HEK293 (cell line): ENCODE measurements at regions not wholly inside any gene's neighbourhood (a gene's known extent, or its start where the extent isn't known, plus 50 kb on each side); places are given as distances from the start of the nearest gene placed in this dataset.

ENCODE experiments used
- CTCF ChIA-PET: fragments of 350-600 bp; formaldehyde crosslinking; extraction: SDS; loops from one replicate; lab custom pipeline; 2021; ENCODE audit warnings: antibody characterized with exemption; lab: Yijun Ruan, JAX
- POLR2A ChIA-PET: fragments of 300-600 bp; formaldehyde crosslinking; extraction: SDS; loops from one replicate; lab custom pipeline; 2020; ENCODE audit warnings: antibody characterized with exemption, inconsistent platforms; lab: Yijun Ruan, JAX
- H3K27ac ChIP-seq: fragments of 200-500 bp; sonication (Bioruptor generic); 2 replicates; pipeline ENCODE4 v1.5.1; 2014; ENCODE audit warnings: low read depth, low read length, control low read depth, inconsistent platforms; ENCODE audit errors: extremely low read depth
- H3K36me3 ChIP-seq, 2 experiments: fragments of 200-500 bp in 1 of 2; sonication (Bioruptor generic) in 1 of 2; 1 replicate in 1 of 2; 2 replicates in 1 of 2; pipeline ENCODE4 v1.5.1; 2014 to 2017; ENCODE audit warnings: inconsistent platforms in 2 of 2, low read length in 2 of 2; ENCODE audit not compliant: control insufficient read depth in 2 of 2, insufficient read depth in 1 of 2
- H3K4me1 ChIP-seq: fragments of 200-500 bp; sonication (Bioruptor generic); 2 replicates; pipeline ENCODE4 v1.5.1; 2014; ENCODE audit warnings: mild to moderate bottlenecking, low read length, inconsistent platforms; ENCODE audit not compliant: control insufficient read depth, insufficient read depth
- H3K4me3 ChIP-seq: 2 replicates; pipeline ENCODE4 v1.5.1; 2011; ENCODE audit warnings: low read depth, mild to moderate bottlenecking, control low read depth, low read length, moderate library complexity
- H3K9me3 ChIP-seq: fragments of 200-500 bp; sonication (Bioruptor generic); 2 replicates; pipeline ENCODE4 v1.5.1; 2014; ENCODE audit warnings: low read depth, low read length, inconsistent platforms; ENCODE audit not compliant: control insufficient read depth, insufficient read depth
- BCL11A ChIP-seq: fragments of 450-650 bp; formaldehyde crosslinking; IDR thresholded peaks from 2 replicates; pipeline ENCODE4 v1.5.1; 2016; ENCODE audit warnings: low read depth, missing biosample characterization, missing genetic modification characterization
- BCL11B ChIP-seq: fragments of 450-650 bp; formaldehyde crosslinking; IDR thresholded peaks from 2 replicates; pipeline ENCODE4 v1.5.1; 2016; ENCODE audit warnings: low read depth, missing biosample characterization, missing genetic modification characterization
- KLF16 ChIP-seq: fragments of 450-650 bp; formaldehyde crosslinking; IDR thresholded peaks from 2 replicates; pipeline ENCODE4 v1.5.1; 2017; ENCODE audit warnings: missing biosample characterization, missing genetic modification characterization
- SALL2 ChIP-seq: fragments of 450-650 bp; formaldehyde crosslinking; IDR thresholded peaks from 2 replicates; pipeline ENCODE4 v1.5.0; 2017; ENCODE audit warnings: missing biosample characterization, mild to moderate bottlenecking, missing genetic modification characterization, borderline replicate concordance
- ZBTB1 ChIP-seq: fragments of 450-650 bp; formaldehyde crosslinking; IDR thresholded peaks from 2 replicates; pipeline ENCODE4 v1.5.1; 2016; ENCODE audit warnings: missing biosample characterization, missing genetic modification characterization
- ZBTB20 ChIP-seq: fragments of 450-650 bp; formaldehyde crosslinking; IDR thresholded peaks from 2 replicates; pipeline ENCODE4 v1.5.1; 2016; ENCODE audit warnings: missing biosample characterization, missing genetic modification characterization
- ZBTB21 ChIP-seq: fragments of 450-650 bp; formaldehyde crosslinking; IDR thresholded peaks from 2 replicates; pipeline ENCODE4 v1.5.1; 2017; ENCODE audit warnings: missing biosample characterization, missing genetic modification characterization
- ZFP41 ChIP-seq: fragments of 450-650 bp; formaldehyde crosslinking; IDR thresholded peaks from 2 replicates; pipeline ENCODE4 v1.5.1; 2016; ENCODE audit warnings: missing biosample characterization, missing genetic modification characterization, borderline replicate concordance
- ZNF138 ChIP-seq: fragments of 450-650 bp; formaldehyde crosslinking; IDR thresholded peaks from 2 replicates; pipeline ENCODE4 v1.5.1; 2016; ENCODE audit warnings: missing biosample characterization, missing genetic modification characterization, borderline replicate concordance
- ZNF175 ChIP-seq: fragments of 450-650 bp; formaldehyde crosslinking; IDR thresholded peaks from 2 replicates; pipeline ENCODE4 v1.5.1; 2016; ENCODE audit warnings: missing biosample characterization, missing genetic modification characterization
- ZNF2 ChIP-seq: fragments of 450-650 bp; formaldehyde crosslinking; IDR thresholded peaks from 2 replicates; pipeline ENCODE4 v1.5.1; 2016; ENCODE audit warnings: missing biosample characterization, missing genetic modification characterization
- ZNF266 ChIP-seq: fragments of 450-650 bp; formaldehyde crosslinking; IDR thresholded peaks from 2 replicates; pipeline ENCODE4 v1.5.1; 2016; ENCODE audit warnings: missing biosample characterization, missing genetic modification characterization, low read depth
- ZNF324 ChIP-seq: fragments of 450-650 bp; formaldehyde crosslinking; IDR thresholded peaks from 2 replicates; pipeline ENCODE4 v1.5.1; 2016; ENCODE audit warnings: missing biosample characterization, missing genetic modification characterization
- ZNF433 ChIP-seq: fragments of 450-650 bp; formaldehyde crosslinking; IDR thresholded peaks from 2 replicates; pipeline ENCODE4 v1.5.1; 2016; ENCODE audit warnings: missing biosample characterization, missing genetic modification characterization, low read depth
- ZNF510 ChIP-seq: fragments of 450-650 bp; formaldehyde crosslinking; IDR thresholded peaks from 2 replicates; pipeline ENCODE4 v1.5.1; 2018; ENCODE audit warnings: mild to moderate bottlenecking, missing genetic modification characterization, missing biosample characterization; ENCODE audit not compliant: insufficient replicate concordance
- ZNF530 ChIP-seq: fragments of 450-650 bp; formaldehyde crosslinking; IDR thresholded peaks from 2 replicates; pipeline ENCODE4 v1.5.1; 2016; ENCODE audit warnings: low read depth, missing biosample characterization, missing genetic modification characterization
- ZNF548 ChIP-seq: fragments of 450-650 bp; formaldehyde crosslinking; IDR thresholded peaks from 2 replicates; pipeline ENCODE4 v1.5.1; 2016; ENCODE audit warnings: missing biosample characterization, missing genetic modification characterization
- ZNF596 ChIP-seq: fragments of 450-650 bp; IDR thresholded peaks from 2 replicates; pipeline ENCODE4 v1.5.0; 2018; ENCODE audit warnings: missing biosample characterization, mild to moderate bottlenecking, missing genetic modification characterization, moderate library complexity
- ZNF701 ChIP-seq: fragments of 450-650 bp; formaldehyde crosslinking; IDR thresholded peaks from 2 replicates; pipeline ENCODE4 v1.5.1; 2016; ENCODE audit warnings: missing biosample characterization, missing genetic modification characterization
- ZNF768 ChIP-seq: fragments of 450-650 bp; formaldehyde crosslinking; IDR thresholded peaks from 2 replicates; pipeline ENCODE4 v1.5.1; 2018; ENCODE audit warnings: missing biosample characterization, mild to moderate bottlenecking, missing genetic modification characterization
- ZNF776 ChIP-seq: fragments of 450-650 bp; formaldehyde crosslinking; IDR thresholded peaks from 2 replicates; pipeline ENCODE4 v1.5.0; 2017; ENCODE audit warnings: missing biosample characterization, missing genetic modification characterization, borderline replicate concordance
- ZNF777 ChIP-seq: fragments of 450-650 bp; formaldehyde crosslinking; IDR thresholded peaks from 2 replicates; pipeline ENCODE4 v1.5.1; 2017; ENCODE audit warnings: missing biosample characterization, missing genetic modification characterization, borderline replicate concordance
- ZNF792 ChIP-seq: fragments of 450-650 bp; formaldehyde crosslinking; IDR thresholded peaks from 2 replicates; pipeline ENCODE4 v1.5.1; 2016; ENCODE audit warnings: missing biosample characterization, missing genetic modification characterization
- TF ChIP-seq, protein P1 (sequence below): fragments of 450-650 bp; formaldehyde crosslinking; optimal IDR thresholded peaks from 2 replicates; pipeline ENCODE3; 2016; ENCODE audit warnings: missing biosample characterization, mild to moderate bottlenecking, missing genetic modification characterization
- TF ChIP-seq, protein P2 (sequence below): IDR thresholded peaks from 2 replicates; pipeline ENCODE4 v1.6.1; 2011; ENCODE audit warnings: mild to moderate bottlenecking, low read depth, low read length, borderline replicate concordance
- TF ChIP-seq, protein P3 (sequence below): fragments of 450-650 bp; formaldehyde crosslinking; IDR thresholded peaks from 2 replicates; pipeline ENCODE4 v1.5.1; 2016; ENCODE audit warnings: missing biosample characterization, missing genetic modification characterization
- TF ChIP-seq, protein P4 (sequence below): fragments of 450-650 bp; formaldehyde crosslinking; IDR thresholded peaks from 2 replicates; pipeline ENCODE4 v1.5.1; 2016; ENCODE audit warnings: missing biosample characterization, missing genetic modification characterization
- TF ChIP-seq, protein P5 (sequence below): fragments of 450-650 bp; formaldehyde crosslinking; IDR thresholded peaks from 2 replicates; pipeline ENCODE4 v1.5.1; 2016; ENCODE audit warnings: missing biosample characterization, missing genetic modification characterization, borderline replicate concordance

DNA sequence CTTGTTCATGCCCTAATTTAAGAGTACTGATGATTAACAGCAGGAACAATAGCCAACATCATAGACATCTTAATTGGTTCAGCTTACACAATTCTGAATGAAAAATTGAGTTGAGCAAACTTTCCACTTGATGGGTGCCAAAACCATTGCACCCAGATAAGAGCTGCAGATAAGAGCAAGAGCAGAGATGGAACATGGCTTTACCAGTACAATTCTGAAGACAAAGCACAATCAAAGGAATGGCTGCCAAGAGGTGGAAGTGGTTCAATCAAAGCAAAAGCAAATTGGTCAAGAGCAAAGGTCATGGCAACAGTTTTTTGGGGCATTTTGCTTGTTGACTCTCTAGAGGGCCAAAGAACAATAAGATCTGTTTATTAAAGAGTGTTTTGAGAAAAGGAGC is 65.6 kb upstream of the ATP5MC3 start (continued):
- TF ChIP-seq, protein P1, sequence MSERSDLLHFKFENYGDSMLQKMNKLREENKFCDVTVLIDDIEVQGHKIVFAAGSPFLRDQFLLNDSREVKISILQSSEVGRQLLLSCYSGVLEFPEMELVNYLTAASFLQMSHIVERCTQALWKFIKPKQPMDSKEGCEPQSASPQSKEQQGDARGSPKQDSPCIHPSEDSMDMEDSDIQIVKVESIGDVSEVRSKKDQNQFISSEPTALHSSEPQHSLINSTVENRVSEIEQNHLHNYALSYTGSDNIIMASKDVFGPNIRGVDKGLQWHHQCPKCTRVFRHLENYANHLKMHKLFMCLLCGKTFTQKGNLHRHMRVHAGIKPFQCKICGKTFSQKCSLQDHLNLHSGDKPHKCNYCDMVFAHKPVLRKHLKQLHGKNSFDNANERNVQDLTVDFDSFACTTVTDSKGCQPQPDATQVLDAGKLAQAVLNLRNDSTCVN (tag by site-specific recombination), result no peak
- no peak for TF ChIP-seq ZNF433 (tag by site-specific recombination)
- no peak for TF ChIP-seq ZNF777 (tag by site-specific recombination)
- TF ChIP-seq SALL2 (tag by site-specific recombination), result no peak
- no peak for TF ChIP-seq ZNF2 (tag by site-specific recombination)
- TF ChIP-seq ZFP41 (tag by site-specific recombination), result no peak
- no peak for TF ChIP-seq ZNF266 (tag by site-specific recombination)
- TF ChIP-seq ZNF792, result no peak

DNA sequence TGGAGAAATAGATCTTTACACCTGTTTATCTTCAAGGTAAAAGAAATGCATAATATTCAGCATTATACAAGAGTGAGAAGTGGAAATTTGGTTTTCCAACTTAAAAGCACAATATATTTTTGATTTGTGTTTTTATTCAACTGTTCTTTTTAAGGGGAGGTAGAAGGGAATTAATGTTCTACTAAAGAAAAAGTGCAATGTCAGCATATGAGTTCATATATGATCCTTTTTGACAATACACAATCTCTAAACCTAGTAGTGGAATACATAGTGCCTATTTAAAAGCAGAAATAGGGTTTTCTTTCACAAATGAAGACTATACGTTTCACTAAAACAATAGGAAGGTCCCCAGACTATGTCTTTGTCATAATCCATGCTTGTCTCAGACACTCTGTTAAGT is 63.2 kb upstream of the ATP5MC3 start:
- CTCF ChIA-PET, result interaction anchor here (1.7 kb wide), 1 partner anchor 41 kb away, joined by 4 read pairs; no protein-coding TSS in a partner anchor
- H3K36me3 ChIP-seq, result no peaks in the 10 kb centered on the region
- no peak overlapping the region for H3K4me3 ChIP-seq
- TF ChIP-seq ZBTB1 (tag by site-specific recombination) (no peak), ZNF138 (tag by site-specific recombination) (no peak), ZBTB20 (tag by site-specific recombination) (no peak), ZNF701 (tag by site-specific recombination) (no peak), BCL11B (tag by site-specific recombination) (no peak), ZNF175 (tag by site-specific recombination) (no peak), ZNF530 (tag by site-specific recombination) (no peak), ZNF596 (no peak), BCL11A (no peak), ZNF324 (tag by site-specific recombination) (no peak), ZNF510 (tag by site-specific recombination) (no peak), KLF16 (tag by site-specific recombination) (no peak), ZNF768 (tag by site-specific recombination) (no peak), ZBTB21 (tag by site-specific recombination) (no peak), ZNF548 (tag by site-specific recombination) (no peak), ZNF776 (tag by site-specific recombination) (no peak)
- TF ChIP-seq, protein P2, sequence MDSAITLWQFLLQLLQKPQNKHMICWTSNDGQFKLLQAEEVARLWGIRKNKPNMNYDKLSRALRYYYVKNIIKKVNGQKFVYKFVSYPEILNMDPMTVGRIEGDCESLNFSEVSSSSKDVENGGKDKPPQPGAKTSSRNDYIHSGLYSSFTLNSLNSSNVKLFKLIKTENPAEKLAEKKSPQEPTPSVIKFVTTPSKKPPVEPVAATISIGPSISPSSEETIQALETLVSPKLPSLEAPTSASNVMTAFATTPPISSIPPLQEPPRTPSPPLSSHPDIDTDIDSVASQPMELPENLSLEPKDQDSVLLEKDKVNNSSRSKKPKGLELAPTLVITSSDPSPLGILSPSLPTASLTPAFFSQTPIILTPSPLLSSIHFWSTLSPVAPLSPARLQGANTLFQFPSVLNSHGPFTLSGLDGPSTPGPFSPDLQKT, result no peak
- TF ChIP-seq, protein P3, sequence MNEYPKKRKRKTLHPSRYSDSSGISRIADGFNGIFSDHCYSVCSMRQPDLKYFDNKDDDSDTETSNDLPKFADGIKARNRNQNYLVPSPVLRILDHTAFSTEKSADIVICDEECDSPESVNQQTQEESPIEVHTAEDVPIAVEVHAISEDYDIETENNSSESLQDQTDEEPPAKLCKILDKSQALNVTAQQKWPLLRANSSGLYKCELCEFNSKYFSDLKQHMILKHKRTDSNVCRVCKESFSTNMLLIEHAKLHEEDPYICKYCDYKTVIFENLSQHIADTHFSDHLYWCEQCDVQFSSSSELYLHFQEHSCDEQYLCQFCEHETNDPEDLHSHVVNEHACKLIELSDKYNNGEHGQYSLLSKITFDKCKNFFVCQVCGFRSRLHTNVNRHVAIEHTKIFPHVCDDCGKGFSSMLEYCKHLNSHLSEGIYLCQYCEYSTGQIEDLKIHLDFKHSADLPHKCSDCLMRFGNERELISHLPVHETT (tag by site-specific recombination), result no peak
- TF ChIP-seq, protein P4, sequence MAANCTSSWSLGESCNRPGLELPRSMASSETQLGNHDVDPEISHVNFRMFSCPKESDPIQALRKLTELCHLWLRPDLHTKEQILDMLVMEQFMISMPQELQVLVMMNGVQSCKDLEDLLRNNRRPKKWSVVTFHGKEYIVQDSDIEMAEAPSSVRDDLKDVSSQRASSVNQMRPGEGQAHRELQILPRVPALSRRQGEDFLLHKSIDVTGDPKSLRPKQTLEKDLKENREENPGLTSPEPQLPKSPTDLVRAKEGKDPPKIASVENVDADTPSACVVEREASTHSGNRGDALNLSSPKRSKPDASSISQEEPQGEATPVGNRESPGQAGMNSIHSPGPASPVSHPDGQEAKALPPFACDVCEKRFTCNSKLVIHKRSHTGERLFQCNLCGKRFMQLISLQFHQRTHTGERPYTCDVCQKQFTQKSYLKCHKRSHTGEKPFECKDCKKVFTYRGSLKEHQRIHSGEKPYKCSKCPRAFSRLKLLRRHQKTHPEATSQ (tag by site-specific recombination), result no peak
- TF ChIP-seq, protein P5, sequence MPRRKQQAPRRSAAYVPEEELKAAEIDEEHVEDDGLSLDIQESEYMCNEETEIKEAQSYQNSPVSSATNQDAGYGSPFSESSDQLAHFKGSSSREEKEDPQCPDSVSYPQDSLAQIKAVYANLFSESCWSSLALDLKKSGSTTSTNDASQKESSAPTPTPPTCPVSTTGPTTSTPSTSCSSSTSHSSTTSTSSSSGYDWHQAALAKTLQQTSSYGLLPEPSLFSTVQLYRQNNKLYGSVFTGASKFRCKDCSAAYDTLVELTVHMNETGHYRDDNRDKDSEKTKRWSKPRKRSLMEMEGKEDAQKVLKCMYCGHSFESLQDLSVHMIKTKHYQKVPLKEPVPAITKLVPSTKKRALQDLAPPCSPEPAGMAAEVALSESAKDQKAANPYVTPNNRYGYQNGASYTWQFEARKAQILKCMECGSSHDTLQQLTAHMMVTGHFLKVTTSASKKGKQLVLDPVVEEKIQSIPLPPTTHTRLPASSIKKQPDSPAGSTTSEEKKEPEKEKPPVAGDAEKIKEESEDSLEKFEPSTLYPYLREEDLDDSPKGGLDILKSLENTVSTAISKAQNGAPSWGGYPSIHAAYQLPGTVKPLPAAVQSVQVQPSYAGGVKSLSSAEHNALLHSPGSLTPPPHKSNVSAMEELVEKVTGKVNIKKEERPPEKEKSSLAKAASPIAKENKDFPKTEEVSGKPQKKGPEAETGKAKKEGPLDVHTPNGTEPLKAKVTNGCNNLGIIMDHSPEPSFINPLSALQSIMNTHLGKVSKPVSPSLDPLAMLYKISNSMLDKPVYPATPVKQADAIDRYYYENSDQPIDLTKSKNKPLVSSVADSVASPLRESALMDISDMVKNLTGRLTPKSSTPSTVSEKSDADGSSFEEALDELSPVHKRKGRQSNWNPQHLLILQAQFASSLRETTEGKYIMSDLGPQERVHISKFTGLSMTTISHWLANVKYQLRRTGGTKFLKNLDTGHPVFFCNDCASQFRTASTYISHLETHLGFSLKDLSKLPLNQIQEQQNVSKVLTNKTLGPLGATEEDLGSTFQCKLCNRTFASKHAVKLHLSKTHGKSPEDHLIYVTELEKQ (tag by site-specific recombination), result no peak
- H3K9me3 ChIP-seq, result no peaks in the 10 kb centered on the region
- POLR2A ChIA-PET, result no interaction called here
- no peaks in the 10 kb centered on the region for H3K4me1 ChIP-seq
- H3K27ac ChIP-seq, result no peak overlapping the region
